Glutamatergic neuron (in vitro differentiated cells): ENCODE measurements at regions not wholly inside any gene's neighbourhood (a gene's known extent, or its start where the extent isn't known, plus 50 kb on each side); places are given as distances from the start of the nearest gene placed in this dataset.

Experiments used
- DNase-seq: peaks from one replicate; pipeline ENCODE4 v3.0.0; 2022
- H3K27ac Mint-ChIP-seq: one replicate; pipeline ENCODE4 v1.8.0; 2020; ENCODE audit warnings: mild to moderate bottlenecking, mixed read lengths, inconsistent platforms; ENCODE audit not compliant: unreplicated experiment
- H3K27me3 Mint-ChIP-seq: one replicate; pipeline ENCODE4 v1.8.0; 2020; ENCODE audit warnings: mild to moderate bottlenecking, moderate library complexity, mixed read lengths, inconsistent platforms; ENCODE audit not compliant: unreplicated experiment
- H3K36me3 Mint-ChIP-seq: one replicate; pipeline ENCODE4 v1.8.0; 2020; ENCODE audit warnings: mild to moderate bottlenecking, mixed read lengths, inconsistent platforms; ENCODE audit not compliant: unreplicated experiment
- H3K4me1 Mint-ChIP-seq: one replicate; pipeline ENCODE4 v1.8.0; 2020; ENCODE audit warnings: mild to moderate bottlenecking, low read depth, mixed read lengths, inconsistent platforms; ENCODE audit not compliant: unreplicated experiment
- H3K4me3 Mint-ChIP-seq: one replicate; pipeline ENCODE4 v1.8.0; 2020; ENCODE audit warnings: mild to moderate bottlenecking, mixed read lengths, inconsistent platforms; ENCODE audit not compliant: unreplicated experiment
- H3K9me3 Mint-ChIP-seq: one replicate; pipeline ENCODE4 v1.8.0; 2020; ENCODE audit warnings: mild to moderate bottlenecking, moderate library complexity, mixed read lengths, inconsistent platforms; ENCODE audit not compliant: unreplicated experiment
- TF ChIP-seq, protein P1 (sequence below): fragments of 200-600 bp; sonication (generic); IDR thresholded peaks from one replicate; pipeline ENCODE4 v1.5.0; 2021; ENCODE audit not compliant: partially characterized antibody, unreplicated experiment

GRCh38 chr2:17375262-17375661, 143.0 kb downstream of the RAD51AP2 start:
- Mint-ChIP-seq H3K27ac (no peak overlapping the region), H3K4me3 (no peak overlapping the region), H3K36me3 (peaks cover 3% of the 10 kb centered on the region), H3K9me3 (no peaks in the 10 kb centered on the region), H3K27me3 (no peaks in the 10 kb centered on the region), H3K4me1 (peaks cover 2% of the 10 kb centered on the region)
- no peak for DNase-seq
- TF ChIP-seq, protein P1, sequence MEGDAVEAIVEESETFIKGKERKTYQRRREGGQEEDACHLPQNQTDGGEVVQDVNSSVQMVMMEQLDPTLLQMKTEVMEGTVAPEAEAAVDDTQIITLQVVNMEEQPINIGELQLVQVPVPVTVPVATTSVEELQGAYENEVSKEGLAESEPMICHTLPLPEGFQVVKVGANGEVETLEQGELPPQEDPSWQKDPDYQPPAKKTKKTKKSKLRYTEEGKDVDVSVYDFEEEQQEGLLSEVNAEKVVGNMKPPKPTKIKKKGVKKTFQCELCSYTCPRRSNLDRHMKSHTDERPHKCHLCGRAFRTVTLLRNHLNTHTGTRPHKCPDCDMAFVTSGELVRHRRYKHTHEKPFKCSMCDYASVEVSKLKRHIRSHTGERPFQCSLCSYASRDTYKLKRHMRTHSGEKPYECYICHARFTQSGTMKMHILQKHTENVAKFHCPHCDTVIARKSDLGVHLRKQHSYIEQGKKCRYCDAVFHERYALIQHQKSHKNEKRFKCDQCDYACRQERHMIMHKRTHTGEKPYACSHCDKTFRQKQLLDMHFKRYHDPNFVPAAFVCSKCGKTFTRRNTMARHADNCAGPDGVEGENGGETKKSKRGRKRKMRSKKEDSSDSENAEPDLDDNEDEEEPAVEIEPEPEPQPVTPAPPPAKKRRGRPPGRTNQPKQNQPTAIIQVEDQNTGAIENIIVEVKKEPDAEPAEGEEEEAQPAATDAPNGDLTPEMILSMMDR = no peak

GRCh38 chr2:17373741-17374140, 144.5 kb downstream of the RAD51AP2 start:
- DNase-seq = no peak
- H3K27ac Mint-ChIP-seq = no peak overlapping the region
- H3K36me3 Mint-ChIP-seq = peaks cover 10% of the 10 kb centered on the region
- TF ChIP-seq, protein P1 = no peak
- H3K9me3 Mint-ChIP-seq = no peaks in the 10 kb centered on the region
- H3K27me3 Mint-ChIP-seq = peaks cover 2% of the 10 kb centered on the region
- no peak overlapping the region for H3K4me3 Mint-ChIP-seq
- H3K4me1 Mint-ChIP-seq = peaks cover 2% of the 10 kb centered on the region

- H3K27ac Mint-ChIP-seq = no peak overlapping the region
- H3K4me3 Mint-ChIP-seq = no peak overlapping the region
- H3K36me3 Mint-ChIP-seq = peaks cover 10% of the 10 kb centered on the region
- H3K4me1 Mint-ChIP-seq = peaks cover 2% of the 10 kb centered on the region
- TF ChIP-seq, protein P1 = no peak
- DNase-seq = no peak
- peaks cover 2% of the 10 kb centered on the region for H3K27me3 Mint-ChIP-seq
- H3K9me3 Mint-ChIP-seq = no peaks in the 10 kb centered on the region
Measured at GRCh38 chr2:17373041-17373440, 145.2 kb downstream of the RAD51AP2 start.

GRCh38 chr2:17363846-17364245, 154.4 kb downstream of the RAD51AP2 start:
- Mint-ChIP-seq H3K4me1 (no peaks in the 10 kb centered on the region), H3K4me3 (no peak overlapping the region), H3K27me3 (peaks cover 3% of the 10 kb centered on the region), H3K36me3 (no peaks in the 10 kb centered on the region), H3K27ac (no peak overlapping the region), H3K9me3 (peaks cover 2% of the 10 kb centered on the region)
- TF ChIP-seq, protein P1 = no peak
- DNase-seq = no peak

DNA sequence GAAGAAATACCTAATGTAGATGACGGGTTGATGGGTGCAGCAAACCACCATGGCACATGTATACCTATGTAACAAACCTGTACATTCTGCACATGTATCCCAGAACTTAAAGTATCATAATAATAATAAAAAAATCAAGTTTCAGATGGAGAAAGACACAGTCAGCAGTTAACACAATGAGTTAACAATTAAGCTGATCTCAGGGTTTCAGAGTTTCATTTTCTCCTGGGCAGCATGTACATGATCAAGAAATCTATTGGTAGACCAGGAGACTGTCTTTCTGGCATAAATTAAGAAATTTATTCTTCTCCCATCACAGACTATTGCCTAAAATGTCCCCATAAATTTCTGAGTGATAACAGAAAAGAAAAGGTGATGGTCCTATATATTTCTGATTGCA, 155.3 kb downstream of the RAD51AP2 start:
- H3K27me3 Mint-ChIP-seq = peaks cover 3% of the 10 kb centered on the region
- no peak overlapping the region for H3K27ac Mint-ChIP-seq
- H3K4me3 Mint-ChIP-seq = no peak overlapping the region
- DNase-seq = no peak
- no peaks in the 10 kb centered on the region for H3K36me3 Mint-ChIP-seq
- no peaks in the 10 kb centered on the region for H3K4me1 Mint-ChIP-seq
- TF ChIP-seq, protein P1 = no peak
- peaks cover 2% of the 10 kb centered on the region for H3K9me3 Mint-ChIP-seq
